Right lobe of liver (tissue), 4 donors: ENCODE measurements at regions not wholly inside any gene's neighbourhood (a gene's known extent, or its start where the extent isn't known, plus 50 kb on each side); places are given as distances from the start of the nearest gene placed in this dataset.
"Not testable (repeated sequence)": the region's sequence is repeated elsewhere in the genome, so short reads cannot be mapped to it uniquely, and the experiment has no call there.

Experiments
- POLR2A ChIP-seq: fragments of 450-650 bp; IDR thresholded peaks from one replicate; pipeline ENCODE4 v1.6.1; 2017; ENCODE audit warnings: antibody characterized with exemption, mild to moderate bottlenecking
- TF ChIP-seq, protein P1 (sequence below), 4 donors: fragments of 200-600 bp in 3 of 4; fragments of 450-650 bp in 1 of 4; IDR thresholded peaks; one replicate each; pipeline versions ENCODE4 v1.5.1 to v1.8.0; 2016 to 2022; ENCODE audit warnings: antibody characterized with exemption in 4 of 4, mild to moderate bottlenecking in 2 of 4
- donor health status: DM: no; HTN: no; CAD: no.
- donor health status: DM: no; HTN: no; CAD: no.
- donor health status: DM: no; HTN: yes; CAD: no.

DNA sequence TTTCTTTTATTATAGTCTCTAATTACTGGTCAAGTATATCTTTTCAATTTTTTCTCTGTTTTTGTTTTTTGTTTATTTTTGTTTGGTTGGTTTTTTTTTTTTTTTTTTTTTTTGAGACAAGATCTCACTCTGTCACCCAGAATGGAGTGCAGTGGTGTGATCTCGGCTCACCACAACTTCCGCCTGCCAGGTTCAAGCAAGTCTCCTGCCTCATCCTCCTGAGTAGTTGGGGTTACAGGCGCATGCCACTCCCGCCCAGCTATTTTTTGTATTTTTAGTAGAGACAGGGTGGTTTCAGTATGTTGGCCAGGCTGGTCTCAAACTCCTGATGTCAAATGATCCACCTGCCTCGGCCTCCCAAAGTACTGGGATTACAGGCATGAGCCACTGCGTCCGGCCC, 94.4 kb upstream of the LY86 start:
- TF ChIP-seq, protein P1, sequence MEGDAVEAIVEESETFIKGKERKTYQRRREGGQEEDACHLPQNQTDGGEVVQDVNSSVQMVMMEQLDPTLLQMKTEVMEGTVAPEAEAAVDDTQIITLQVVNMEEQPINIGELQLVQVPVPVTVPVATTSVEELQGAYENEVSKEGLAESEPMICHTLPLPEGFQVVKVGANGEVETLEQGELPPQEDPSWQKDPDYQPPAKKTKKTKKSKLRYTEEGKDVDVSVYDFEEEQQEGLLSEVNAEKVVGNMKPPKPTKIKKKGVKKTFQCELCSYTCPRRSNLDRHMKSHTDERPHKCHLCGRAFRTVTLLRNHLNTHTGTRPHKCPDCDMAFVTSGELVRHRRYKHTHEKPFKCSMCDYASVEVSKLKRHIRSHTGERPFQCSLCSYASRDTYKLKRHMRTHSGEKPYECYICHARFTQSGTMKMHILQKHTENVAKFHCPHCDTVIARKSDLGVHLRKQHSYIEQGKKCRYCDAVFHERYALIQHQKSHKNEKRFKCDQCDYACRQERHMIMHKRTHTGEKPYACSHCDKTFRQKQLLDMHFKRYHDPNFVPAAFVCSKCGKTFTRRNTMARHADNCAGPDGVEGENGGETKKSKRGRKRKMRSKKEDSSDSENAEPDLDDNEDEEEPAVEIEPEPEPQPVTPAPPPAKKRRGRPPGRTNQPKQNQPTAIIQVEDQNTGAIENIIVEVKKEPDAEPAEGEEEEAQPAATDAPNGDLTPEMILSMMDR (IDR thresholded peaks at IDR 0.05), result not testable (repeated sequence)
- not testable (repeated sequence) for TF ChIP-seq POLR2A
